T-cell (primary cell): ENCODE measurements at regions not wholly inside any gene's neighbourhood (a gene's known extent, or its start where the extent isn't known, plus 50 kb on each side); places are given as distances from the start of the nearest gene placed in this dataset.

Experiments used
- ATAC-seq, 4 experiments: fragments of 200-7000 bp in 3 of 4; fragments of 150-1000 bp in 1 of 4; cut with Tn5 transposase; replicated peaks in 1 of 4; 1 replicate in 3 of 4; 2 replicates in 1 of 4; pipeline ENCODE4 v1.10.0; 2021; ENCODE audit warnings: moderate library complexity in 3 of 4, mild to moderate bottlenecking in 2 of 4, moderate number of reproducible peaks in 1 of 4
- CTCF ChIA-PET, 2 donors: fragments of 300-600 bp; sonication (Branson Sonifier 250); formaldehyde crosslinking; loops; one replicate each; lab custom pipeline; 2022; ENCODE audit warnings: antibody characterized with exemption in 2 of 2; lab: Charles Lee
- POLR2A ChIA-PET, 2 donors: fragments of 300-600 bp; sonication (Branson Sonifier 250); formaldehyde crosslinking; loops; one replicate each; lab custom pipeline; 2022; ENCODE audit warnings: antibody characterized with exemption in 2 of 2; lab: Charles Lee
- DNase-seq, 35 experiments: peaks; one replicate each; pipeline versions ENCODE4 v3.0.0 to v3.0.0-alpha.2; 2013 to 2023
- H3K27ac ChIP-seq: one replicate; pipeline ENCODE4 v1.5.1; 2013; ENCODE audit warnings: low read length
- H3K27me3 ChIP-seq, 2 experiments: replicated peaks in 1 of 2; 1 replicate in 1 of 2; 2 replicates in 1 of 2; pipeline versions ENCODE4 v1.6.1 to v1.7.0; 2013; ENCODE audit warnings: low read length in 1 of 2, mixed read lengths in 1 of 2; ENCODE audit not compliant: control insufficient read depth in 2 of 2, insufficient read depth in 2 of 2; ENCODE audit errors: extremely low read depth in 1 of 2
- H3K36me3 ChIP-seq, 2 donors: 1 replicate in 1 of 2; 2 replicates in 1 of 2; pipeline versions ENCODE4 v1.6.1 to v1.7.0; 2013; ENCODE audit warnings: low read length in 1 of 2; ENCODE audit not compliant: control insufficient read depth in 2 of 2, insufficient read depth in 1 of 2; ENCODE audit errors: extremely low read depth in 1 of 2
- H3K4me1 ChIP-seq, 2 experiments: 1 replicate in 1 of 2; 2 replicates in 1 of 2; pipeline versions ENCODE4 v1.6.1 to v1.7.0; 2013; ENCODE audit warnings: low read length in 2 of 2, mixed read lengths in 1 of 2; ENCODE audit not compliant: insufficient read depth in 2 of 2, control insufficient read depth in 1 of 2; ENCODE audit errors: extremely low read depth in 1 of 2
- H3K4me3 ChIP-seq, 2 donors: 1 replicate in 1 of 2; 2 replicates in 1 of 2; pipeline versions ENCODE4 v1.5.1 to v1.7.0; 2013; ENCODE audit warnings: mild to moderate bottlenecking in 2 of 2, low read length in 1 of 2, moderate library complexity in 1 of 2; ENCODE audit not compliant: control insufficient read depth in 1 of 2; ENCODE audit errors: extremely low read depth in 1 of 2
- H3K9me3 ChIP-seq: 2 replicates; pipeline ENCODE4 v1.7.0; 2013
- H3K27ac Mint-ChIP-seq, 2 donors: one replicate each; pipeline ENCODE4 v1.8.0; 2020 to 2021; ENCODE audit warnings: mild to moderate bottlenecking in 2 of 2, mixed read lengths in 2 of 2
- H3K27me3 Mint-ChIP-seq, 2 donors: one replicate each; pipeline ENCODE4 v1.8.0; 2021 to 2022; ENCODE audit warnings: mixed read lengths in 2 of 2
- H3K36me3 Mint-ChIP-seq: one replicate; pipeline ENCODE4 v1.8.0; 2021; ENCODE audit warnings: mixed read lengths
- H3K4me1 Mint-ChIP-seq, 3 donors: one replicate each; pipeline ENCODE4 v1.8.0; 2020 to 2022; ENCODE audit warnings: mixed read lengths in 3 of 3, mild to moderate bottlenecking in 1 of 3
- H3K4me3 Mint-ChIP-seq, 3 donors: one replicate each; pipeline ENCODE4 v1.8.0; 2020 to 2022; ENCODE audit warnings: mild to moderate bottlenecking in 3 of 3, mixed read lengths in 3 of 3, moderate library complexity in 3 of 3
- H3K9me3 Mint-ChIP-seq, 3 donors: one replicate each; pipeline ENCODE4 v1.8.0; 2020 to 2022; ENCODE audit warnings: mixed read lengths in 3 of 3
- WGBS: methylation state at CpG from one replicate; pipeline ENCODE4 v1.1.5; 2013; ENCODE audit warnings: missing lambda C conversion rate; ENCODE audit not compliant: insufficient coverage; 5-methylcytosine and 5-hydroxymethylcytosine counted together

- no peaks in the 10 kb centered on the region for H3K27me3 Mint-ChIP-seq
- no peak overlapping the region for H3K27ac Mint-ChIP-seq
- no peak overlapping the region for H3K4me3 Mint-ChIP-seq
- ChIA-PET CTCF (no interaction called here), POLR2A (no interaction called here)
- H3K4me1 Mint-ChIP-seq: no peaks in the 10 kb centered on the region
- no peak overlapping the region for H3K4me3 ChIP-seq
- no peaks in the 10 kb centered on the region for H3K27me3 ChIP-seq
- WGBS: 60% methylated on average over 1 of the region's 1 CpG
- H3K9me3 ChIP-seq: peaks cover 2% of the 10 kb centered on the region
- no peaks in the 10 kb centered on the region for H3K4me1 ChIP-seq
- DNase-seq (no peak), ATAC-seq (no peak)
- H3K36me3 Mint-ChIP-seq: no peaks in the 10 kb centered on the region
- no peak overlapping the region for H3K27ac ChIP-seq
- no peaks in the 10 kb centered on the region for H3K36me3 ChIP-seq
- H3K9me3 Mint-ChIP-seq: peaks cover 18 to 48% (median 26%) of the 10 kb centered on the region in 3 donors
Observed at GRCh38 chr16:35565626-35566025, 2106.2 kb downstream of the TP53TG3F start.

GRCh38 chr16:35569413-35569812 lies 2110.0 kb downstream of the TP53TG3F start:
- H3K36me3 Mint-ChIP-seq: no peaks in the 10 kb centered on the region
- Histone ChIP-seq H3K4me3 (no peak overlapping the region), H3K36me3 (no peaks in the 10 kb centered on the region), H3K9me3 (peaks cover 2% of the 10 kb centered on the region), H3K27me3 (no peaks in the 10 kb centered on the region), H3K27ac (no peak overlapping the region), H3K4me1 (no peaks in the 10 kb centered on the region)
- no peak for DNase-seq
- no peak for ATAC-seq
- H3K4me1 Mint-ChIP-seq: no peaks in the 10 kb centered on the region
- H3K27ac Mint-ChIP-seq: no peak overlapping the region
- no peaks in the 10 kb centered on the region for H3K27me3 Mint-ChIP-seq
- POLR2A ChIA-PET: no interaction called here
- H3K4me3 Mint-ChIP-seq: no peak overlapping the region
- CTCF ChIA-PET: no interaction called here
- H3K9me3 Mint-ChIP-seq: peaks cover 27 to 53% (median 28%) of the 10 kb centered on the region in 3 donors

DNA sequence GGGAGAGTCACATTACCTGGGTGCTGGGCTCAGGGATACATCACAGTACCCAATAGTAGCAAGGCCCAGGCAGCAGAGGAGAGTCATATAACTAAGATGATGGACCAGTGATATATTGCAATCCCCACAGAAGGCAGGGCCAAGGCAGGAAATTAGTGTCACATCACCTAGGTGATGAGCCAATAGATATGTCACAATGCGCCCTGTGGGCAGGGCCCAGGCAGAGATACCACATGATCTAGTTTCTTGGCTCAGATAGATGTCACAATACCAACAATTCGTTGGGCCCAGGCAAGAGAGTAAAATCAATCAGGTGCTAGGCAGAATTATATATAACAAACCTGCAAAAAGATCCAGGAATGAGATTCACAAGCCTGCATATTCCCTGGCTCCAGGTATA lies 2111.5 kb downstream of the TP53TG3F start:
- no peaks in the 10 kb centered on the region for H3K36me3 ChIP-seq
- no peak for ATAC-seq
- DNase-seq: no peak
- 46% methylated on average over 2 of the region's 2 CpGs for WGBS
- H3K36me3 Mint-ChIP-seq: no peaks in the 10 kb centered on the region
- no peak overlapping the region for H3K4me3 Mint-ChIP-seq
- no peak overlapping the region for H3K27ac Mint-ChIP-seq
- H3K4me1 ChIP-seq: no peaks in the 10 kb centered on the region
- peaks cover 2% of the 10 kb centered on the region for H3K9me3 ChIP-seq
- H3K27me3 ChIP-seq: no peaks in the 10 kb centered on the region
- ChIA-PET POLR2A (no interaction called here), CTCF (no interaction called here)
- H3K4me1 Mint-ChIP-seq: no peaks in the 10 kb centered on the region
- peaks cover 24 to 51% (median 29%) of the 10 kb centered on the region in 3 donors for H3K9me3 Mint-ChIP-seq
- H3K27me3 Mint-ChIP-seq: no peaks in the 10 kb centered on the region
- no peak overlapping the region for H3K4me3 ChIP-seq
- H3K27ac ChIP-seq: no peak overlapping the region

- H3K27ac ChIP-seq: no peak overlapping the region
- Mint-ChIP-seq H3K4me1 (no peaks in the 10 kb centered on the region), H3K9me3 (peaks cover 24 to 42% (median 33%) of the 10 kb centered on the region in 3 donors), H3K27ac (no peak overlapping the region), H3K36me3 (no peaks in the 10 kb centered on the region), H3K27me3 (no peaks in the 10 kb centered on the region), H3K4me3 (no peak overlapping the region)
- H3K9me3 ChIP-seq: peaks cover 2% of the 10 kb centered on the region
- no peak overlapping the region for H3K4me3 ChIP-seq
- no peaks in the 10 kb centered on the region for H3K4me1 ChIP-seq
- ATAC-seq (no peak), DNase-seq (no peak)
- CTCF ChIA-PET: no interaction called here
- no peaks in the 10 kb centered on the region for H3K27me3 ChIP-seq
- no CpG with 5 or more reads among the region's 3 CpGs for WGBS
- no peaks in the 10 kb centered on the region for H3K36me3 ChIP-seq
- POLR2A ChIA-PET: no interaction called here
Observed at GRCh38 chr16:35572186-35572585, 2112.8 kb downstream of the TP53TG3F start.

- ATAC-seq (no peak), DNase-seq (no peak)
- Histone ChIP-seq H3K9me3 (peaks cover 2% of the 10 kb centered on the region), H3K27me3 (no peaks in the 10 kb centered on the region), H3K27ac (no peak overlapping the region), H3K4me1 (no peaks in the 10 kb centered on the region), H3K4me3 (no peak overlapping the region), H3K36me3 (no peaks in the 10 kb centered on the region)
- WGBS: 91% methylated on average over 5 of the region's 12 CpGs
- CTCF ChIA-PET: no interaction called here
- Mint-ChIP-seq H3K9me3 (peaks cover 26 to 35% (median 34%) of the 10 kb centered on the region in 3 donors), H3K36me3 (no peaks in the 10 kb centered on the region), H3K27me3 (no peaks in the 10 kb centered on the region), H3K4me1 (no peaks in the 10 kb centered on the region), H3K4me3 (no peak overlapping the region), H3K27ac (no peak overlapping the region)
- POLR2A ChIA-PET: no interaction called here
Observed at GRCh38 chr16:35573407-35573806, 2114.0 kb downstream of the TP53TG3F start.

- 64% methylated on average over 29 of the region's 29 CpGs for whole genome bisulfite sequencing
Observed at GRCh38 chr16:35574011-35574410, 2114.6 kb downstream of the TP53TG3F start.

More at GRCh38 chr16:35574011-35574410, 2114.6 kb downstream of the TP53TG3F start:
- no peaks in the 10 kb centered on the region for H3K9me3 ChIP-seq
- no peak overlapping the region for H3K4me3 ChIP-seq
- Mint-ChIP-seq H3K4me3 (no peak overlapping the region), H3K27ac (no peak overlapping the region), H3K36me3 (no peaks in the 10 kb centered on the region), H3K4me1 (no peaks in the 10 kb centered on the region), H3K9me3 (peaks cover 32 to 36% (median 34%) of the 10 kb centered on the region in 3 donors), H3K27me3 (no peaks in the 10 kb centered on the region)
- ATAC-seq (no peak), DNase-seq (no peak)
- H3K36me3 ChIP-seq: no peaks in the 10 kb centered on the region
- no peaks in the 10 kb centered on the region for H3K27me3 ChIP-seq
- POLR2A ChIA-PET: no interaction called here
- CTCF ChIA-PET: no interaction called here
- H3K27ac ChIP-seq: no peak overlapping the region
- H3K4me1 ChIP-seq: no peaks in the 10 kb centered on the region
